Left ventricle myocardium inferior (tissue), 1 donor: ENCODE measurements at regions not wholly inside any gene's neighbourhood (a gene's known extent, or its start where the extent isn't known, plus 50 kb on each side); places are given as distances from the start of the nearest gene placed in this dataset.
"Not testable (repeated sequence)": the region's sequence is repeated elsewhere in the genome, so short reads cannot be mapped to it uniquely, and the experiment has no call there.

Experiments
- DNase-seq: peaks from one replicate; pipeline ENCODE4 v3.0.0-alpha.2; 2020
- H3K27ac ChIP-seq: fragments of 200-600 bp; replicated peaks from 2 replicates; pipeline ENCODE4 v1.8.0; 2021
- H3K27me3 ChIP-seq: fragments of 200-600 bp; 2 replicates; pipeline ENCODE4 v1.8.0; 2021; ENCODE audit warnings: low read depth
- H3K36me3 ChIP-seq: fragments of 200-600 bp; 2 replicates; pipeline ENCODE4 v1.8.0; 2021
- H3K4me1 ChIP-seq: fragments of 200-600 bp; 2 replicates; pipeline ENCODE4 v1.8.0; 2021
- H3K4me3 ChIP-seq: fragments of 200-600 bp; 2 replicates; pipeline ENCODE4 v1.8.0; 2021; ENCODE audit warnings: mild to moderate bottlenecking, moderate library complexity
- H3K9me3 ChIP-seq: fragments of 200-600 bp; replicated peaks from 2 replicates; pipeline ENCODE4 v1.8.0; 2021
- CTCF ChIP-seq: fragments of 200-600 bp; IDR thresholded peaks from 2 replicates; pipeline ENCODE4 v1.8.0; 2021; ENCODE audit warnings: antibody characterized with exemption, mild to moderate bottlenecking, borderline replicate concordance
- intact Hi-C: fragments of 100-400 bp; cut with micrococcal nuclease; formaldehyde crosslinking; loops from one replicate; pipeline ENCODE4 v1.11.0; 2022
- donor health status: DM: no; HTN: yes; CAD: no; lungs with severe emphysema.

GRCh38 chr4:189143263-189143952 lies 797.3 kb upstream of the FRG1 start:
- no peaks in the 10 kb centered on the region for H3K9me3 ChIP-seq
- no peak overlapping the region for H3K27ac ChIP-seq
- no peak overlapping the region for H3K4me3 ChIP-seq
- TF ChIP-seq CTCF, result no peak
- H3K4me1 ChIP-seq, result no peaks in the 10 kb centered on the region
- intact Hi-C loops, result no loop called here
- DNase-seq, result no peak
- H3K36me3 ChIP-seq, result no peaks in the 10 kb centered on the region
- H3K27me3 ChIP-seq, result peaks cover 4% of the 10 kb centered on the region

- intact Hi-C loops, result no loop called here
- Histone ChIP-seq H3K4me1 (no peaks in the 10 kb centered on the region), H3K27ac (no peak overlapping the region), H3K9me3 (peaks cover 28% of the 10 kb centered on the region), H3K36me3 (no peaks in the 10 kb centered on the region), H3K27me3 (peaks cover 4% of the 10 kb centered on the region), H3K4me3 (no peak overlapping the region)
- DNase-seq, result no peak
- no peak for TF ChIP-seq CTCF
These were observed 793.4 kb upstream of the FRG1 start for GRCh38 chr4:189147005-189147929.

GRCh38 chr4:189155083-189155482 lies 785.6 kb upstream of the FRG1 start:
- H3K4me3 ChIP-seq, H3K27me3 ChIP-seq, DNase-seq, H3K4me1 ChIP-seq, H3K36me3 ChIP-seq, H3K27ac ChIP-seq, intact Hi-C loops: not testable (repeated sequence)
- peaks cover 19% of the 10 kb centered on the region for H3K9me3 ChIP-seq

- Histone ChIP-seq H3K4me1 (no peaks in the 10 kb centered on the region), H3K27ac (no peak overlapping the region), H3K9me3 (no peaks in the 10 kb centered on the region), H3K4me3 (no peak overlapping the region), H3K27me3 (peaks cover 26% of the 10 kb centered on the region), H3K36me3 (no peaks in the 10 kb centered on the region)
- intact Hi-C loops, result no loop called here
- no peak for TF ChIP-seq CTCF
- no peak for DNase-seq
These were observed 778.4 kb upstream of the FRG1 start for GRCh38 chr4:189162073-189162789.

GRCh38 chr4:189162888-189163287 lies 777.8 kb upstream of the FRG1 start:
- no peak for DNase-seq
- TF ChIP-seq CTCF, result no peak
- Histone ChIP-seq H3K4me1 (no peaks in the 10 kb centered on the region), H3K27ac (no peak overlapping the region), H3K9me3 (no peaks in the 10 kb centered on the region), H3K36me3 (no peaks in the 10 kb centered on the region), H3K27me3 (peaks cover 26% of the 10 kb centered on the region), H3K4me3 (no peak overlapping the region)
- intact Hi-C loops, result no loop called here
